Neural crest cell (in vitro differentiated cells): ENCODE measurements at regions not wholly inside any gene's neighbourhood (a gene's known extent, or its start where the extent isn't known, plus 50 kb on each side); places are given as distances from the start of the nearest gene placed in this dataset.

ENCODE experiments used
- DNase-seq: peaks from one replicate; pipeline ENCODE4 v3.0.0; 2021; ENCODE audit warnings: low read depth, mixed read lengths, low spot score
- H3K27ac Mint-ChIP-seq: one replicate; pipeline ENCODE4 v1.8.0; 2021; ENCODE audit warnings: mild to moderate bottlenecking, mixed read lengths; ENCODE audit not compliant: unreplicated experiment
- H3K27me3 Mint-ChIP-seq: 2 replicates; pipeline ENCODE4 v1.8.0; 2021; ENCODE audit warnings: low read depth, mild to moderate bottlenecking, mixed read lengths
- H3K36me3 Mint-ChIP-seq: 2 replicates; pipeline ENCODE4 v1.8.0; 2021; ENCODE audit warnings: low read depth, mild to moderate bottlenecking, mixed read lengths
- H3K4me1 Mint-ChIP-seq: 2 replicates; pipeline ENCODE4 v1.8.0; 2021; ENCODE audit warnings: mixed read lengths
- H3K4me3 Mint-ChIP-seq: one replicate; pipeline ENCODE4 v1.8.0; 2021; ENCODE audit warnings: mild to moderate bottlenecking, mixed read lengths
- H3K9me3 Mint-ChIP-seq: 2 replicates; pipeline ENCODE4 v1.8.0; 2021; ENCODE audit warnings: mixed read lengths
- CTCF ChIP-seq: fragments of 200-600 bp; sonication (generic); conservative IDR thresholded peaks from 2 replicates; pipeline ENCODE4 v1.5.0; 2021; ENCODE audit warnings: antibody characterized with exemption, mild to moderate bottlenecking

GRCh38 chrX:139178980-139179379 lies 351.6 kb upstream of the F9 start:
- H3K4me1 Mint-ChIP-seq, result peaks cover 5% of the 10 kb centered on the region
- no peak overlapping the region for H3K4me3 Mint-ChIP-seq
- peaks cover 50% of the 10 kb centered on the region for H3K36me3 Mint-ChIP-seq
- peaks cover 9% of the 10 kb centered on the region for H3K9me3 Mint-ChIP-seq
- no peaks in the 10 kb centered on the region for H3K27me3 Mint-ChIP-seq
- no peak overlapping the region for H3K27ac Mint-ChIP-seq
- DNase-seq, result no peak
- no peak for TF ChIP-seq CTCF

GRCh38 chrX:139172731-139173130 lies 357.8 kb upstream of the F9 start:
- DNase-seq, result no peak
- no peak overlapping the region for H3K27ac Mint-ChIP-seq
- peaks cover 18% of the 10 kb centered on the region for H3K4me1 Mint-ChIP-seq
- peaks cover 9% of the 10 kb centered on the region for H3K9me3 Mint-ChIP-seq
- H3K27me3 Mint-ChIP-seq, result no peaks in the 10 kb centered on the region
- H3K36me3 Mint-ChIP-seq, result peaks cover 42% of the 10 kb centered on the region
- no peak for TF ChIP-seq CTCF
- no peak overlapping the region for H3K4me3 Mint-ChIP-seq

GRCh38 chrX:139170526-139171173 lies 359.9 kb upstream of the F9 start:
- peaks cover 23% of the 10 kb centered on the region for H3K36me3 Mint-ChIP-seq
- H3K27me3 Mint-ChIP-seq, result no peaks in the 10 kb centered on the region
- DNase-seq, result no peak
- H3K9me3 Mint-ChIP-seq, result no peaks in the 10 kb centered on the region
- H3K4me3 Mint-ChIP-seq, result no peak overlapping the region
- H3K4me1 Mint-ChIP-seq, result peaks cover 18% of the 10 kb centered on the region
- H3K27ac Mint-ChIP-seq, result peak overlapping the region; percentile 1
- no peak for TF ChIP-seq CTCF

- no peak for TF ChIP-seq CTCF
- no peak for DNase-seq
- H3K9me3 Mint-ChIP-seq, result no peaks in the 10 kb centered on the region
- H3K27ac Mint-ChIP-seq, result no peak overlapping the region
- no peak overlapping the region for H3K4me3 Mint-ChIP-seq
- H3K27me3 Mint-ChIP-seq, result no peaks in the 10 kb centered on the region
- H3K36me3 Mint-ChIP-seq, result peaks cover 16% of the 10 kb centered on the region
- H3K4me1 Mint-ChIP-seq, result peaks cover 15% of the 10 kb centered on the region
Observed at GRCh38 chrX:139167282-139167681, 363.3 kb upstream of the F9 start.

GRCh38 chrX:139158256-139158655 lies 372.3 kb upstream of the F9 start:
- H3K27me3 Mint-ChIP-seq, result no peaks in the 10 kb centered on the region
- no peak for DNase-seq

More at GRCh38 chrX:139158256-139158655, 372.3 kb upstream of the F9 start:
- no peak for TF ChIP-seq CTCF
- Mint-ChIP-seq H3K36me3 (peaks cover 43% of the 10 kb centered on the region), H3K9me3 (peaks cover 14% of the 10 kb centered on the region), H3K4me3 (no peak overlapping the region), H3K4me1 (peaks cover 21% of the 10 kb centered on the region), H3K27ac (no peak overlapping the region)
